ENCODE measurements at regions not wholly inside any gene's neighbourhood (a gene's known extent, or its start where the extent isn't known, plus 50 kb on each side); places are given as distances from the start of the nearest gene placed in this dataset.
"Not testable (repeated sequence)": the region's sequence is repeated elsewhere in the genome, so short reads cannot be mapped to it uniquely, and the experiment has no call there.

DNA sequence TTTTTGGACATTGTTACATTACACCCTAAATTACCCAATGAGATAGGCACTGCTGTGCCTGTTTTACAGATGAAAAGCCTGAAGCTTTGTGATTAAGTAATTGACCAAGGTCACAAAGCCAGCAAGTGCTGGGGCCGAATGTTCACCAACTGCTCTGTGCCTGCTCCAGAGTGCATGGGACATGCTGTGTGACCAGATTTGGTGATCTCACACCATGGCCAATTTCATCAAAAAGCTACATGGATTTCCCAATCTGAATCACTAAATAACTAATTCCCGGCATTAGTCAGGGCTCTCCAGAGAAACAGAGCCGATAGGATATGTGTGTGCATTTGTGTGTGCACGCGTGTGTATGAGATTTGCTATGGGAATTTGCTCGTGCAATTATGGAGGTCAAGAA is 228.3 kb upstream of the ECI2 start:
- TF ChIP-seq, protein P1, sequence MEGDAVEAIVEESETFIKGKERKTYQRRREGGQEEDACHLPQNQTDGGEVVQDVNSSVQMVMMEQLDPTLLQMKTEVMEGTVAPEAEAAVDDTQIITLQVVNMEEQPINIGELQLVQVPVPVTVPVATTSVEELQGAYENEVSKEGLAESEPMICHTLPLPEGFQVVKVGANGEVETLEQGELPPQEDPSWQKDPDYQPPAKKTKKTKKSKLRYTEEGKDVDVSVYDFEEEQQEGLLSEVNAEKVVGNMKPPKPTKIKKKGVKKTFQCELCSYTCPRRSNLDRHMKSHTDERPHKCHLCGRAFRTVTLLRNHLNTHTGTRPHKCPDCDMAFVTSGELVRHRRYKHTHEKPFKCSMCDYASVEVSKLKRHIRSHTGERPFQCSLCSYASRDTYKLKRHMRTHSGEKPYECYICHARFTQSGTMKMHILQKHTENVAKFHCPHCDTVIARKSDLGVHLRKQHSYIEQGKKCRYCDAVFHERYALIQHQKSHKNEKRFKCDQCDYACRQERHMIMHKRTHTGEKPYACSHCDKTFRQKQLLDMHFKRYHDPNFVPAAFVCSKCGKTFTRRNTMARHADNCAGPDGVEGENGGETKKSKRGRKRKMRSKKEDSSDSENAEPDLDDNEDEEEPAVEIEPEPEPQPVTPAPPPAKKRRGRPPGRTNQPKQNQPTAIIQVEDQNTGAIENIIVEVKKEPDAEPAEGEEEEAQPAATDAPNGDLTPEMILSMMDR (IDR thresholded peaks at IDR 0.05; ENCODE audit: borderline replicate concordance, insufficient read depth, low read depth, low read length): no peak
- H3K4me3 ChIP-seq (ENCODE audit: low read depth, low read length): no peak overlapping the region

DNA sequence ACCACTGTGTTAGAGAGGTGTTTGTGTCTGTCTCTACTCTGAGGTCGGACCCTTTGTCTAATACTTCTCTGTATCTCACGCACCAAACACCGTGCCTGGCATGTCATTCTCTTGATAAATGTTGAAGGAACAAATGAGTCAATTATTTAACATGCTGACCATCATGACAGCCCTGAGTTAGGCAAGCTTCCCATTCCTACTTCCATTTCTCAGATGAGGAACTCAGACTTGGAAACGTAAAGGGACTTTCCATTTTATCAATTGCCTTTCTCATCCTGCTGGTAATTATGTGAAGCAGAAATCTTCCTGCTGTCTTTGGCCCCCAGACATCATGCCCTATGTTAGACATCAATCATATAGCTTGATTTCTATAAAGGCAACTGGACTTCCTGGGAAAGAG is 227.0 kb upstream of the ECI2 start:
- TF ChIP-seq, protein P1 (IDR thresholded peaks at IDR 0.05; ENCODE audit: borderline replicate concordance, insufficient read depth, low read depth, low read length): no peak
- no peak overlapping the region for H3K4me3 ChIP-seq (ENCODE audit: low read depth, low read length)

GRCh38 chr6:4360920-4361319 is 225.5 kb upstream of the ECI2 start:
- TF ChIP-seq, protein P1 (IDR thresholded peaks at IDR 0.05; ENCODE audit: borderline replicate concordance, insufficient read depth, low read depth, low read length): no peak
- H3K4me3 ChIP-seq (ENCODE audit: low read depth, low read length): no peak overlapping the region

DNA sequence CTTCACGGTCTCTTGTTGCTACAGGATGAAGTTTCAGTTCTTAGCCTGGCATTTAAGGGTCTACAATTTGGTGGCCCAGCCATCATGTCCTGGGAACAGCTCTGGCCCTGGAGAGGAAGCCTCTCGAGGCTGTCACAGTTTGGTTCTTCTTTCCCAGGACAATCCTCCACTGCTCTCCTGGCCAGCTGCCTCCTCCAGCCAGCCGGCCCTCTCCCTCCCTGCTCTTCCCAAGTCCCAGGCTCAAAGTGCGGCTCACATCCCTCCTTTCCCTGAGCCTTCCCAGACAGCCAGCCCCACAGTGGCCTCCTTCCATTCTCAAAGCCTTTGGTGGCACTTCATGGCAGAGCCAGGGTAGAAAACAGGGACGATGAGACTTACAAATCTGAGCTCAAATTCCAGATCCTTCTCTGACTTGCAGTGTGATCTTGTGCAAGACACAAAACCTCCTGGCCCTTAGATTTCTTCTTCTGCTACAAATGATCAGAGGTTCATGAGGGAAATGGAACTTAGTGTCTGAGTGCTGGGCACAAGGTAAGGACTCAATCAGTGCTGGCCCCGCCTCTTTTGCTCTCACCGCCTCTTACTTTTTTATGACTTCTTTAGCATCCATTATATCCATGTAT is 223.8 kb upstream of the ECI2 start:
- no peak overlapping the region for H3K4me3 ChIP-seq (ENCODE audit: low read depth, low read length)
- TF ChIP-seq, protein P1 (IDR thresholded peaks at IDR 0.05; ENCODE audit: borderline replicate concordance, insufficient read depth, low read depth, low read length): no peak

- TF ChIP-seq, protein P1 (IDR thresholded peaks at IDR 0.05; ENCODE audit: borderline replicate concordance, insufficient read depth, low read depth, low read length): no peak
- H3K4me3 ChIP-seq (ENCODE audit: low read depth, low read length): no peak overlapping the region
Observed at GRCh38 chr6:4358414-4359107, 223.2 kb upstream of the ECI2 start.

DNA sequence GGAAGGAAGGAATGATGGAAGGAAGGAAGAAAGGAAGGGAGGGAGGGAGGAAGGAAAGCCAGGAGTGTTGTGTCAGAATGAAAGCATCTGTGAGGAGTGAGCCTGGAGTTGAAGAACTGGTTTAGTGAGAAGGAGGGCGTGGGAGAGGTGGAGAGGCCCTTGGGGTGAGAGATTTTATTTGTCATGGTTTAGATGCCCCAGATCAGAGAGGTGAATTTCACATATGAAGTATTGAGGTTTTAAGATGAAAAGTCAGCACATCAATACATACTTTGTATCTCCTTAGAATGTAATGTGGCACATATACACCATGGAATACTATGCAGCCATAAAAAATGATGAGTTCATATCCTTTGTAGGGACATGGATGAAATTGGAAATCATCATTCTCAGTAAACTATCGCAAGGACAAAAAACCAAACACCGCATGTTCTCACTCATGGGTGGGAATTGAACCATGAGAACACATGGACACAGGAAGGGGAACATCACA is 222.3 kb upstream of the ECI2 start:
- not testable (repeated sequence) for H3K4me3 ChIP-seq (ENCODE audit: low read depth, low read length)

GRCh38 chr6:4356899-4357659 is 221.7 kb upstream of the ECI2 start:
- TF ChIP-seq, protein P1 (IDR thresholded peaks at IDR 0.05; ENCODE audit: borderline replicate concordance, insufficient read depth, low read depth, low read length): no peak
- no peak overlapping the region for H3K4me3 ChIP-seq (ENCODE audit: low read depth, low read length)

Data from GM12875 (cell line).